Natural killer cell treated with Interleukin-12 subunit alpha and Interleukin-12 subunit beta and Interleukin-15 and Interleukin-18, amount 100 ng/mL, for 72 hours (primary cell): ENCODE measurements at regions not wholly inside any gene's neighbourhood (a gene's known extent, or its start where the extent isn't known, plus 50 kb on each side); places are given as distances from the start of the nearest gene placed in this dataset.
"Not testable (repeated sequence)": the region's sequence is repeated elsewhere in the genome, so short reads cannot be mapped to it uniquely, and the experiment has no call there.

Experiments used
- ATAC-seq, 2 donors: fragments of 150-1000 bp; cut with Tn5 transposase in 1 of 2; sonication (Bioruptor Pico), chemical (Tn5 transposase) in 1 of 2; 2 replicates each; pipeline ENCODE4 v1.10.0; 2021
- DNase-seq: peaks from one replicate; pipeline ENCODE4 v3.0.0; 2022; ENCODE audit warnings: low spot score
- H3K27ac Mint-ChIP-seq, 2 donors: 1 replicate in 1 of 2; 2 replicates in 1 of 2; pipeline ENCODE4 v1.8.0; 2022; ENCODE audit warnings: mixed read lengths in 2 of 2, mild to moderate bottlenecking in 1 of 2, moderate library complexity in 1 of 2
- H3K27me3 Mint-ChIP-seq, 2 donors: 1 replicate in 1 of 2; 2 replicates in 1 of 2; pipeline ENCODE4 v1.8.0; 2022; ENCODE audit warnings: mixed read lengths in 2 of 2
- H3K36me3 Mint-ChIP-seq: one replicate; pipeline ENCODE4 v1.8.0; 2022; ENCODE audit warnings: mixed read lengths
- H3K4me1 Mint-ChIP-seq, 2 donors: 1 replicate in 1 of 2; 2 replicates in 1 of 2; pipeline ENCODE4 v1.8.0; 2022; ENCODE audit warnings: low read depth in 2 of 2, mixed read lengths in 2 of 2, mild to moderate bottlenecking in 1 of 2
- H3K4me3 Mint-ChIP-seq: one replicate; pipeline ENCODE4 v1.8.0; 2022; ENCODE audit warnings: mixed read lengths
- H3K9me3 Mint-ChIP-seq: 2 replicates; pipeline ENCODE4 v1.8.0; 2022; ENCODE audit warnings: mixed read lengths

- H3K27me3 Mint-ChIP-seq: no peaks in the 10 kb centered on the region
Measured at GRCh38 chr5:29498860-29499259, 1694.6 kb upstream of the CDH6 start.

GRCh38 chr5:29498412-29498811, 1695.1 kb upstream of the CDH6 start:
- DNase-seq: no peak

More at GRCh38 chr5:29498860-29499259, 1694.6 kb upstream of the CDH6 start:
- no peak for ATAC-seq
- no peak for DNase-seq
- Mint-ChIP-seq H3K4me1 (no peaks in the 10 kb centered on the region), H3K27ac (no peak overlapping the region), H3K4me3 (no peak overlapping the region), H3K36me3 (peaks cover 26% of the 10 kb centered on the region), H3K9me3 (peaks cover 27% of the 10 kb centered on the region)

GRCh38 chr5:29485333-29485732, 1708.2 kb upstream of the CDH6 start:
- DNase-seq (no peak), ATAC-seq (no peak)
- H3K4me3 Mint-ChIP-seq: no peak overlapping the region
- H3K4me1 Mint-ChIP-seq: no peaks in the 10 kb centered on the region
- peaks cover 18% of the 10 kb centered on the region for H3K36me3 Mint-ChIP-seq
- no peaks in the 10 kb centered on the region for H3K27me3 Mint-ChIP-seq
- H3K27ac Mint-ChIP-seq: no peak overlapping the region
- H3K9me3 Mint-ChIP-seq: peaks cover 25% of the 10 kb centered on the region

More at GRCh38 chr5:29498412-29498811, 1695.1 kb upstream of the CDH6 start:
- peaks cover 27% of the 10 kb centered on the region for H3K9me3 Mint-ChIP-seq
- H3K4me3 Mint-ChIP-seq: no peak overlapping the region
- no peak for ATAC-seq
- no peaks in the 10 kb centered on the region for H3K27me3 Mint-ChIP-seq
- H3K27ac Mint-ChIP-seq: no peak overlapping the region
- no peaks in the 10 kb centered on the region for H3K4me1 Mint-ChIP-seq
- peaks cover 26% of the 10 kb centered on the region for H3K36me3 Mint-ChIP-seq

DNA sequence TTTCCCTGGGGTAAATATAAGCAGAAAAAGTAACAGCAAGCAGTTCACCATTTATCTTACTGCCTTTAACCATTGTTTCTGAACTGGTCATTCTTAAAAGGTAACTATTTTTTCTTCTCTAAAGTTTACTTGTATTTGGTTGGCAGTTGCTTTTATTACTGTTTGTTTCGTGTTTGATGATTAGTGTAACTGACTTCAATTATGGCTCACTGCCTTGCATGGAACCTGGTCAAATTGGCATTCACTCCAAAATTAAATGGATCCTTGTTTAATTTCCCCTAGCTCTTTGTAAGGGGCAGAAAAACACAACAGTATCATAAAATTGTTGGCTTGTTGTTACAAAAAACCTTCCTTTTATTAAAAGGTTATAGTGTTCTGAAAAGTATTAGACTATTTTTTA, 1723.9 kb upstream of the CDH6 start:
- peaks cover 15% of the 10 kb centered on the region for H3K9me3 Mint-ChIP-seq
- no peak overlapping the region for H3K4me3 Mint-ChIP-seq
- no peaks in the 10 kb centered on the region for H3K27me3 Mint-ChIP-seq
- H3K36me3 Mint-ChIP-seq: no peaks in the 10 kb centered on the region
- ATAC-seq: no peak
- H3K4me1 Mint-ChIP-seq: no peaks in the 10 kb centered on the region
- no peak for DNase-seq
- H3K27ac Mint-ChIP-seq: no peak overlapping the region

DNA sequence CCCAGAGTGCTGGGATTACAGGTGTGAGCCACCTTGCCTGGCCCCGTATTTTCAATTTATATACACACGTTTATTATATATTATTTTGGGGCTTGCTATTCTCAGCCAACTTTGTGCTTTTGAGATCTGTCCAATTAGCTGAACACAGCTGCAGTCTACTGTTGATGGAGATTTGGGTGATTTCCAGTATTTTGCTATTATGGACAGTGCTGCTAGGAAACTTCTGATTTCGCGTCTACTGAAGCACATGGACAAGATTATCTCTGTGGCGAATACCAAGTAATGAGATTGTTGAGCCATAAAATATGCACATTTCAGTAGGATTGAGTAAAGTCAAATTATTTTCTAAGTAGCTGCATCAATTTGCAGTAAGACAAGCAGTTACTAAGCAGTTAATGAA, 1731.2 kb upstream of the CDH6 start:
- H3K27ac Mint-ChIP-seq: no peak overlapping the region
- DNase-seq (no peak), ATAC-seq (no peak)
- H3K4me3 Mint-ChIP-seq: no peak overlapping the region
- no peaks in the 10 kb centered on the region for H3K27me3 Mint-ChIP-seq
- H3K36me3 Mint-ChIP-seq: no peaks in the 10 kb centered on the region
- no peaks in the 10 kb centered on the region for H3K4me1 Mint-ChIP-seq
- H3K9me3 Mint-ChIP-seq: peaks cover 2% of the 10 kb centered on the region

- ATAC-seq (no peak), DNase-seq (no peak)
- Mint-ChIP-seq H3K27me3 (no peaks in the 10 kb centered on the region), H3K9me3 (peaks cover 3% of the 10 kb centered on the region), H3K4me1 (no peaks in the 10 kb centered on the region), H3K4me3 (no peak overlapping the region), H3K36me3 (no peaks in the 10 kb centered on the region), H3K27ac (no peak overlapping the region)
Measured at GRCh38 chr5:29460971-29461559, 1732.4 kb upstream of the CDH6 start.

GRCh38 chr5:29451004-29451403, 1742.5 kb upstream of the CDH6 start:
- H3K4me3 Mint-ChIP-seq, DNase-seq, H3K27me3 Mint-ChIP-seq, ATAC-seq, H3K9me3 Mint-ChIP-seq, H3K36me3 Mint-ChIP-seq, H3K27ac Mint-ChIP-seq, H3K4me1 Mint-ChIP-seq: not testable (repeated sequence)

DNA sequence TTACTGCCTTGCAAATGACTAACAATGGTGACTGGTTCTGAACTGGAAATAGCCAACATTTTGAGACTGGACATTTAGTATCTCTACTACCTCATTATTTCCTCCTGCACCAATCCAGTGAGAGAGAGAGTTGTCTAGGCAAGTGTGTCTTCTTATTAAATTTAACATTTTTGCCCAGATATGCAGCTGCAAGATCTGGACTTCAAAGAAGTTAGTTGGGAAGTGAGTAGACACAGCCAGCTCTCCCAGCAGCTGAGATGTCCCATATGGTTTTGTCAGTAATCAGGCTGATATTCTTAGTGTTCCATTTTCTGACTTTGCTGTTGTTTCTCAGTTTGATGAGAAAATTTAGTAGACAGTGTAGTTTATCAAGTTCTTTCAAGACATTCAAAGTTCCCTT, 1778.8 kb upstream of the CDH6 start:
- H3K27ac Mint-ChIP-seq: no peak overlapping the region
- ATAC-seq (no peak), DNase-seq (no peak)
- no peaks in the 10 kb centered on the region for H3K4me1 Mint-ChIP-seq
- no peaks in the 10 kb centered on the region for H3K36me3 Mint-ChIP-seq
- H3K4me3 Mint-ChIP-seq: no peak overlapping the region
- peaks cover 15% of the 10 kb centered on the region for H3K9me3 Mint-ChIP-seq
- H3K27me3 Mint-ChIP-seq: no peaks in the 10 kb centered on the region

GRCh38 chr5:29412979-29413378, 1780.5 kb upstream of the CDH6 start:
- Mint-ChIP-seq H3K4me1 (no peaks in the 10 kb centered on the region), H3K27me3 (no peaks in the 10 kb centered on the region), H3K36me3 (no peaks in the 10 kb centered on the region), H3K9me3 (peaks cover 20% of the 10 kb centered on the region), H3K27ac (no peak overlapping the region), H3K4me3 (no peak overlapping the region)
- ATAC-seq: no peak
- no peak for DNase-seq

- Mint-ChIP-seq H3K4me3 (no peak overlapping the region), H3K27me3 (no peaks in the 10 kb centered on the region), H3K36me3 (peaks cover 26% of the 10 kb centered on the region), H3K27ac (no peak overlapping the region), H3K9me3 (peaks cover 28% of the 10 kb centered on the region), H3K4me1 (no peaks in the 10 kb centered on the region)
- DNase-seq (no peak), ATAC-seq (no peak)
Measured at GRCh38 chr5:29402270-29402669, 1791.2 kb upstream of the CDH6 start.

- Mint-ChIP-seq H3K9me3 (peaks cover 18% of the 10 kb centered on the region), H3K27me3 (no peaks in the 10 kb centered on the region), H3K27ac (no peak overlapping the region), H3K36me3 (peaks cover 10% of the 10 kb centered on the region), H3K4me3 (no peak overlapping the region), H3K4me1 (no peaks in the 10 kb centered on the region)
- ATAC-seq (no peak), DNase-seq (no peak)
Measured at GRCh38 chr5:29389993-29390392, 1803.5 kb upstream of the CDH6 start.

GRCh38 chr5:29387384-29387783, 1806.1 kb upstream of the CDH6 start:
- Mint-ChIP-seq H3K4me3 (no peak overlapping the region), H3K4me1 (no peaks in the 10 kb centered on the region), H3K27ac (no peak overlapping the region), H3K27me3 (no peaks in the 10 kb centered on the region), H3K36me3 (peaks cover 10% of the 10 kb centered on the region), H3K9me3 (peaks cover 28% of the 10 kb centered on the region)
- ATAC-seq (no peak), DNase-seq (no peak)

DNA sequence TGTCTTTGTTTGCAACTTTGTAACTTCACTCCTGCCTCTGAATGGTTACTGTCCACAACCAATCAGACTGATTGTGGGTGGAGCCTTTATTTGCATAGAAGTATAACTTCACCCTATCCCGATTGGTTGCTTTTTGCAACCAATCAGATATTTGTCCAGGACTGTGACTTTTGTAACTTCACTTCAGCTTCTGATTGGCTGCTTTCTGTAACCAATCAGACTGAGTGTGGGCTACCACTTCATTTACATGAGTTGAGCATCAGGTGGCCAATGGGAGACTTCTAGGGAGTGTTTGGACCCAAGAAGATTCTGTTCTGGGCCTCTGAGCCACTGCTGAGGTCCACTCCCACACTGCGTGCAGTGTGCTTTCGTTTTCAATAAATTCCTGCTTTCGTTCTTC, 1810.7 kb upstream of the CDH6 start:
- DNase-seq: no peak
- no peak overlapping the region for H3K4me3 Mint-ChIP-seq
- H3K36me3 Mint-ChIP-seq: no peaks in the 10 kb centered on the region
- H3K27ac Mint-ChIP-seq: no peak overlapping the region
- H3K9me3 Mint-ChIP-seq: peaks cover 17% of the 10 kb centered on the region
- no peaks in the 10 kb centered on the region for H3K4me1 Mint-ChIP-seq
- ATAC-seq: no peak
- H3K27me3 Mint-ChIP-seq: no peaks in the 10 kb centered on the region

GRCh38 chr5:29380029-29380428, 1813.5 kb upstream of the CDH6 start:
- no peak overlapping the region for H3K27ac Mint-ChIP-seq
- ATAC-seq (no peak), DNase-seq (no peak)
- no peaks in the 10 kb centered on the region for H3K27me3 Mint-ChIP-seq
- no peaks in the 10 kb centered on the region for H3K36me3 Mint-ChIP-seq
- H3K4me3 Mint-ChIP-seq: no peak overlapping the region
- peaks cover 10% of the 10 kb centered on the region for H3K9me3 Mint-ChIP-seq
- no peaks in the 10 kb centered on the region for H3K4me1 Mint-ChIP-seq

DNA sequence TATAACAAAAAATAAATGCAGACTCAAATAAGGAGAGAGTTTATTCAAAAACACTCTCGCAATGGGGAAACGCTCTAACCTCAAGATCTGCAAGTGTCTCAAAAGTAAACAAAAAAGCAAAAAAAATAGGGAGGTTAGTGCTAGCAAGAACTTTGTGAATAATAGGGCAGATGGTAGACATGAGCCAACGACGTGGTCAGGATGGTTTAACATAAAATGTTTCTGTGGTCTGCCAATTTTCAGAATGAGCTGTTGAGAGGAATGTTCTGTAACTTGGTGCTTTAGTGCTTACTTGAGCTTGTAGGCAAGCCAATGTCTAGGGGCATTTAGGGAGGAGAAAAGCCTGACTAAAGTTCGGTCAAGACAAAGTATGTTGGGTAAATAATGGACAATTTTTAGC, 1813.9 kb upstream of the CDH6 start:
- Mint-ChIP-seq H3K27ac (no peak overlapping the region), H3K4me1 (no peaks in the 10 kb centered on the region), H3K27me3 (no peaks in the 10 kb centered on the region), H3K9me3 (peaks cover 8% of the 10 kb centered on the region), H3K4me3 (no peak overlapping the region), H3K36me3 (no peaks in the 10 kb centered on the region)
- ATAC-seq: no peak
- no peak for DNase-seq
